PFSK-1 (cell line): ENCODE measurements at regions not wholly inside any gene's neighbourhood (a gene's known extent, or its start where the extent isn't known, plus 50 kb on each side); places are given as distances from the start of the nearest gene placed in this dataset.

ENCODE experiments used
- FOXP2 ChIP-seq: optimal IDR thresholded peaks from 2 replicates; pipeline ENCODE3; 2011; ENCODE audit warnings: borderline replicate concordance, control low read depth, inconsistent platforms; ENCODE audit not compliant: insufficient read depth; ENCODE audit errors: extremely low read length, extremely low read depth
- POLR2AphosphoS5 ChIP-seq: IDR thresholded peaks from 2 replicates; pipeline ENCODE4 v1.6.1; 2012; ENCODE audit warnings: low read depth, mild to moderate bottlenecking, control low read depth, low read length, moderate library complexity
- REST ChIP-seq, 2 experiments: IDR thresholded peaks; 2 replicates each; pipeline versions ENCODE4 v1.6.1 to v1.8.0; 2011 to 2012; ENCODE audit warnings: low read depth in 2 of 2, low read length in 2 of 2, control low read depth in 1 of 2, inconsistent platforms in 1 of 2, mild to moderate bottlenecking in 1 of 2, moderate library complexity in 1 of 2; ENCODE audit not compliant: insufficient read depth in 1 of 2
- SIN3A ChIP-seq: IDR thresholded peaks from 2 replicates; pipeline ENCODE4 v1.6.1; 2012; ENCODE audit warnings: mild to moderate bottlenecking, low read length, moderate library complexity, borderline replicate concordance; ENCODE audit not compliant: insufficient read depth
- TAF1 ChIP-seq: IDR thresholded peaks from 2 replicates; pipeline ENCODE4 v1.6.1; 2012; ENCODE audit warnings: low read length, control low read depth, borderline replicate concordance; ENCODE audit not compliant: insufficient read depth

GRCh38 chr1:192732787-192733186 is 76.1 kb upstream of the RGS2 start:
- TF ChIP-seq POLR2AphosphoS5 (no peak), REST (IDR thresholded peaks at IDR 0.05; ENCODE audit: insufficient read depth in 1 of 2, low read depth in 2 of 2, low read length in 2 of 2) (no peak), SIN3A (no peak), FOXP2 (no peak), TAF1 (no peak)

- TF ChIP-seq TAF1 (no peak), SIN3A (no peak), POLR2AphosphoS5 (no peak), REST (IDR thresholded peaks at IDR 0.05; ENCODE audit: insufficient read depth in 1 of 2, low read depth in 2 of 2, low read length in 2 of 2) (no peak)
Measured at GRCh38 chr1:192735298-192735915, 73.4 kb upstream of the RGS2 start.

- TF ChIP-seq FOXP2 (no peak), SIN3A (no peak), POLR2AphosphoS5 (no peak), TAF1 (no peak), REST (IDR thresholded peaks at IDR 0.05; ENCODE audit: insufficient read depth in 1 of 2, low read depth in 2 of 2, low read length in 2 of 2) (no peak)
Measured at GRCh38 chr1:192737306-192737705, 71.5 kb upstream of the RGS2 start.

- TF ChIP-seq POLR2AphosphoS5 (peak; percentile 26; the same call in 1 of the 2 replicates), TAF1 (no peak)
Measured at GRCh38 chr1:192739476-192740184, 69.2 kb upstream of the RGS2 start.

GRCh38 chr1:192740214-192740613 is 68.6 kb upstream of the RGS2 start:
- no peak for TF ChIP-seq TAF1
- no peak for TF ChIP-seq POLR2AphosphoS5
- no peak for TF ChIP-seq SIN3A
- no peak for TF ChIP-seq FOXP2
- TF ChIP-seq REST (IDR thresholded peaks at IDR 0.05; ENCODE audit: insufficient read depth in 1 of 2, low read depth in 2 of 2, low read length in 2 of 2): no peak
